LNCAP (cell line): ENCODE measurements at regions not wholly inside any gene's neighbourhood (a gene's known extent, or its start where the extent isn't known, plus 50 kb on each side); places are given as distances from the start of the nearest gene placed in this dataset.

Experiments
- CTCF ChIP-seq: fragments of 450-650 bp; IDR thresholded peaks from 2 replicates; pipeline ENCODE4 v1.5.1; 2017; ENCODE audit warnings: mild to moderate bottlenecking

GRCh38 chr4:163922302-163922701 lies 427.8 kb downstream of the TMA16 start:
- no peak for TF ChIP-seq CTCF

- no peak for TF ChIP-seq CTCF
These were observed 428.6 kb downstream of the TMA16 start for GRCh38 chr4:163923092-163923491.

GRCh38 chr4:163930086-163930485 lies 435.6 kb downstream of the TMA16 start:
- TF ChIP-seq CTCF, result no peak

GRCh38 chr4:163932504-163932903 lies 438.0 kb downstream of the TMA16 start:
- no peak for TF ChIP-seq CTCF

- no peak for TF ChIP-seq CTCF
These were observed 445.1 kb downstream of the TMA16 start for GRCh38 chr4:163939597-163939996.

- no peak for TF ChIP-seq CTCF
These were observed 446.9 kb downstream of the TMA16 start for GRCh38 chr4:163941221-163941905.

- TF ChIP-seq CTCF, result no peak
These were observed 454.5 kb downstream of the TMA16 start for GRCh38 chr4:163948920-163949455.
